Panc1 (cell line): ENCODE measurements at regions not wholly inside any gene's neighbourhood (a gene's known extent, or its start where the extent isn't known, plus 50 kb on each side); places are given as distances from the start of the nearest gene placed in this dataset.

Experiments used
- ATAC-seq: fragments of 200-7000 bp; cut with Tn5 transposase; 2 replicates; pipeline ENCODE4 v1.9.1; 2020; ENCODE audit warnings: mild to moderate bottlenecking, moderate library complexity
- BruUV-seq: library from RNA; stranded (reverse); fragments of 400-500 nt; replicated peaks from 2 replicates; lab custom pipeline; 2021; lab: Mats Ljungman, UMichigan
- CTCF ChIA-PET: fragments of 300-600 bp; sonication (Branson Sonifier 250); formaldehyde crosslinking; loops from one replicate; lab custom pipeline; 2022; ENCODE audit warnings: antibody characterized with exemption; lab: Charles Lee
- POLR2A ChIA-PET: fragments of 300-600 bp; sonication (Branson Sonifier 250); formaldehyde crosslinking; loops from one replicate; lab custom pipeline; 2022; ENCODE audit warnings: antibody characterized with exemption; lab: Charles Lee
- DNase-seq: peaks from one replicate; pipeline ENCODE4 v3.0.0-alpha.2; 2010; ENCODE audit warnings: low read depth, low spot score
- H3K27ac ChIP-seq: 2 replicates; pipeline ENCODE4 v1.5.1; 2011; ENCODE audit warnings: mild to moderate bottlenecking, low read length, inconsistent platforms
- H3K27me3 ChIP-seq: fragments of 200-500 bp; sonication (Bioruptor generic); 2 replicates; pipeline ENCODE4 v1.6.0; 2014; ENCODE audit warnings: low read length, inconsistent platforms; ENCODE audit not compliant: control insufficient read depth, insufficient read depth
- H3K36me3 ChIP-seq: fragments of 200-500 bp; sonication (Bioruptor generic); 2 replicates; pipeline ENCODE4 v1.5.1; 2014; ENCODE audit warnings: inconsistent platforms, mild to moderate bottlenecking, low read length, moderate library complexity; ENCODE audit not compliant: control insufficient read depth, insufficient read depth
- H3K4me1 ChIP-seq: 2 replicates; pipeline ENCODE4 v1.5.1; 2011; ENCODE audit warnings: inconsistent platforms, mild to moderate bottlenecking, low read length, moderate library complexity; ENCODE audit not compliant: control insufficient read depth, insufficient read depth
- H3K4me3 ChIP-seq, 2 experiments: 2 replicates each; pipeline ENCODE4 v1.5.1; 2011 to 2012; ENCODE audit warnings: low read depth in 2 of 2, low read length in 2 of 2, mild to moderate bottlenecking in 2 of 2, inconsistent platforms in 1 of 2, moderate library complexity in 1 of 2
- H3K9me3 ChIP-seq: fragments of 200-500 bp; sonication (Bioruptor generic); 2 replicates; pipeline ENCODE4 v1.5.1; 2014; ENCODE audit warnings: low read depth, mild to moderate bottlenecking, inconsistent platforms, low read length, moderate library complexity; ENCODE audit not compliant: control insufficient read depth, insufficient read depth
- CTCF ChIP-seq: fragments of 450-650 bp; IDR thresholded peaks from 2 replicates; pipeline ENCODE4 v1.5.1; 2017; ENCODE audit warnings: mild to moderate bottlenecking
- POLR2AphosphoS5 ChIP-seq: IDR thresholded peaks from 2 replicates; pipeline ENCODE4 v1.6.1; 2012; ENCODE audit warnings: mild to moderate bottlenecking, low read depth, low read length, moderate library complexity
- SIN3A ChIP-seq: IDR thresholded peaks from 2 replicates; pipeline ENCODE4 v1.6.1; 2012; ENCODE audit warnings: low read depth, mild to moderate bottlenecking, low read length, moderate library complexity, borderline replicate concordance; ENCODE audit not compliant: insufficient read depth
- TCF7L2 ChIP-seq: IDR thresholded peaks from 2 replicates; pipeline ENCODE4 v1.6.1; 2011; ENCODE audit warnings: mild to moderate bottlenecking, low read depth, low read length, inconsistent platforms
- in situ Hi-C: cut with HindIII; loops from 2 replicates; pipeline ENCODE4 v1.10.0; 2016; ENCODE audit warnings: low sequenced_read_pairs, low pct_unique_long_range_greater_than_20kb
- intact Hi-C: fragments of 100-400 bp; cut with micrococcal nuclease; formaldehyde crosslinking; loops from one replicate; pipeline ENCODE4 v1.10.0; 2022; ENCODE audit not compliant: unreplicated experiment
- TF ChIP-seq, protein P1 (sequence below), 2 experiments: IDR thresholded peaks; 2 replicates each; pipeline ENCODE4 v1.6.1; 2011 to 2012; ENCODE audit warnings: low read depth in 2 of 2, control low read depth in 1 of 2, low read length in 1 of 2, mild to moderate bottlenecking in 1 of 2, moderate library complexity in 1 of 2; ENCODE audit not compliant: insufficient read depth in 1 of 2

GRCh38 chr12:93019212-93019927, 90.3 kb upstream of the EEA1 start:
- ChIA-PET CTCF (no interaction called here), POLR2A (no interaction called here)
- Histone ChIP-seq H3K36me3 (no peaks in the 10 kb centered on the region), H3K4me1 (no peaks in the 10 kb centered on the region), H3K27me3 (no peaks in the 10 kb centered on the region), H3K4me3 (no peak overlapping the region), H3K9me3 (no peaks in the 10 kb centered on the region), H3K27ac (no peak overlapping the region)
- no TSS peak for BruUV-seq
- TF ChIP-seq SIN3A = no peak
- TF ChIP-seq, protein P1, sequence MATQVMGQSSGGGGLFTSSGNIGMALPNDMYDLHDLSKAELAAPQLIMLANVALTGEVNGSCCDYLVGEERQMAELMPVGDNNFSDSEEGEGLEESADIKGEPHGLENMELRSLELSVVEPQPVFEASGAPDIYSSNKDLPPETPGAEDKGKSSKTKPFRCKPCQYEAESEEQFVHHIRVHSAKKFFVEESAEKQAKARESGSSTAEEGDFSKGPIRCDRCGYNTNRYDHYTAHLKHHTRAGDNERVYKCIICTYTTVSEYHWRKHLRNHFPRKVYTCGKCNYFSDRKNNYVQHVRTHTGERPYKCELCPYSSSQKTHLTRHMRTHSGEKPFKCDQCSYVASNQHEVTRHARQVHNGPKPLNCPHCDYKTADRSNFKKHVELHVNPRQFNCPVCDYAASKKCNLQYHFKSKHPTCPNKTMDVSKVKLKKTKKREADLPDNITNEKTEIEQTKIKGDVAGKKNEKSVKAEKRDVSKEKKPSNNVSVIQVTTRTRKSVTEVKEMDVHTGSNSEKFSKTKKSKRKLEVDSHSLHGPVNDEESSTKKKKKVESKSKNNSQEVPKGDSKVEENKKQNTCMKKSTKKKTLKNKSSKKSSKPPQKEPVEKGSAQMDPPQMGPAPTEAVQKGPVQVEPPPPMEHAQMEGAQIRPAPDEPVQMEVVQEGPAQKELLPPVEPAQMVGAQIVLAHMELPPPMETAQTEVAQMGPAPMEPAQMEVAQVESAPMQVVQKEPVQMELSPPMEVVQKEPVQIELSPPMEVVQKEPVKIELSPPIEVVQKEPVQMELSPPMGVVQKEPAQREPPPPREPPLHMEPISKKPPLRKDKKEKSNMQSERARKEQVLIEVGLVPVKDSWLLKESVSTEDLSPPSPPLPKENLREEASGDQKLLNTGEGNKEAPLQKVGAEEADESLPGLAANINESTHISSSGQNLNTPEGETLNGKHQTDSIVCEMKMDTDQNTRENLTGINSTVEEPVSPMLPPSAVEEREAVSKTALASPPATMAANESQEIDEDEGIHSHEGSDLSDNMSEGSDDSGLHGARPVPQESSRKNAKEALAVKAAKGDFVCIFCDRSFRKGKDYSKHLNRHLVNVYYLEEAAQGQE (IDR thresholded peaks at IDR 0.05; ENCODE audit: insufficient read depth in 1 of 2, low read depth in 2 of 2, low read length in 1 of 2) = no peak
- no peak for TF ChIP-seq POLR2AphosphoS5
- no peak for TF ChIP-seq TCF7L2
- in situ Hi-C loops (no loop called here), intact Hi-C loops (no loop called here)
- DNase-seq = no peak
- ATAC-seq = no peak

DNA sequence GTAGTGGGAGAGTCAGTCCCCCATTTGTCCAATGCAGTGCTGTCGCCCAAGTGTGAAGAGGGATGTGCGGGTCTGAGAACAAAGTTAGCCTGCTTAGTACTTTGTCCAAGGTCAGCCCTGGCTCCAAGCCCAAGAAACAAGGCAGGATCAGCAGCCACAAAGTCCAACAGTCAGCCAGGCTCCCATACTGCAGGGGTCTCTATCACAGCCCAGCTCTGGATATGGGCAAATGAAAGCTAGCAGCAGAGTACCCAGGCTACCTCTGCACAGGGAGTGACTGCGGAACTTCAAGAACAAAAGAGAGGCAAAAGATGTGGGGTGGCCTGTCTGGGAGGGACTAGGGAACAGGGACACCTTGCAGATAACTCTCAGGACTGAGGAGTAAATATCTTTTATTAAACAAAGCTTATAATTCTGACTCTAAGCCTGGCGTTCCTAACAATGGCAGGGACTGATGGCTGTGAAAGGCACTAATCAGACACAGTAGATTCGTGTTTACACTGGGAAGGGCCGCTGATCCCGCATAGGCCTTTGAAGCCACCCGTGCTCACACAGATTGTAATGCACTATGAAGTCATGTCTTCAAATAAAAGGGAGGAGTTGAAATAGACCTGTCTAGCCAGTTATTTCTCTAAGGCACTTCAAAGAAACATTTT, 91.0 kb upstream of the EEA1 start:
- intact Hi-C loops (no loop called here), in situ Hi-C loops (no loop called here)
- ChIA-PET CTCF (no interaction called here), POLR2A (no interaction called here)
- DNase-seq (no peak), ATAC-seq (no peak)
- TF ChIP-seq TCF7L2 (peak; percentile 40; the same call in 1 of the 2 replicates), SIN3A (no peak)
- BruUV-seq = no TSS peak
- no peaks in the 10 kb centered on the region for H3K4me1 ChIP-seq
- no peaks in the 10 kb centered on the region for H3K36me3 ChIP-seq
- no peaks in the 10 kb centered on the region for H3K27me3 ChIP-seq
- no peak overlapping the region for H3K27ac ChIP-seq
- no peaks in the 10 kb centered on the region for H3K9me3 ChIP-seq
- H3K4me3 ChIP-seq = no peak overlapping the region

GRCh38 chr12:93020631-93021597, 91.8 kb upstream of the EEA1 start:
- no TSS peak for BruUV-seq
- H3K27me3 ChIP-seq = no peaks in the 10 kb centered on the region
- H3K27ac ChIP-seq = no peak overlapping the region
- CTCF ChIA-PET = no interaction called here
- TF ChIP-seq TCF7L2 (no peak), SIN3A (no peak), POLR2AphosphoS5 (no peak), CTCF (no peak)
- TF ChIP-seq, protein P1 (IDR thresholded peaks at IDR 0.05; ENCODE audit: insufficient read depth in 1 of 2, low read depth in 2 of 2, low read length in 1 of 2) = no peak
- ATAC-seq = no peak
- intact Hi-C loops (no loop called here), in situ Hi-C loops (no loop called here)
- H3K9me3 ChIP-seq = no peaks in the 10 kb centered on the region
- no peaks in the 10 kb centered on the region for H3K36me3 ChIP-seq
- POLR2A ChIA-PET = no interaction called here
- H3K4me1 ChIP-seq = no peaks in the 10 kb centered on the region
- H3K4me3 ChIP-seq = no peak overlapping the region
- DNase-seq = no peak
